AG09319 (cell line): ENCODE measurements at regions not wholly inside any gene's neighbourhood (a gene's known extent, or its start where the extent isn't known, plus 50 kb on each side); places are given as distances from the start of the nearest gene placed in this dataset.
A peak's percentile ranks its signal among the peaks of the same experiment; 100 is the strongest.

Experiments used
- DNase-seq: peaks from one replicate; pipeline ENCODE4 v3.0.0-alpha.2; 2010; ENCODE audit warnings: low read depth; ENCODE audit errors: extremely low read depth
- TF ChIP-seq, protein P1 (sequence below): IDR thresholded peaks from 2 replicates; pipeline ENCODE4 v1.5.1; 2011; ENCODE audit warnings: low read depth, mild to moderate bottlenecking, inconsistent platforms, low read length, moderate library complexity

DNA sequence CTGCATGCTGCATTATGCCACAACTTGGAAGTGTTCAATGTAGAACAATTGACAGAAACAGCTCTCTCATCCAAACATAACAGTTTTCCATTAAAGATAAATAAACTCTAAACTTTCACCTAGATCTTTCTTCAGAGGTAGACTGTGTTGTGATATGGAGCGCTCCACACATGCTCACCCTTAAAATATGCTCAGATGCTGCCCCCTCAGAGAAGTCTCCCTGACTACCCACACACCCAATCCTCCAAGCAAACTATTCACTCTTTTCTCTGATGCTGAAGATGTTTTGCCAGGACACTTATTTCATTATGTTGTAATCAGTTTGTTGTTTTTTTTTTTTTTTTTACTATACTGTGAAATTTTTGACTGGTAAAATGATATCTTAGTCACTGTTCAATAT is 206.6 kb upstream of the RASA1 start:
- DNase-seq = no peak
- TF ChIP-seq, protein P1, sequence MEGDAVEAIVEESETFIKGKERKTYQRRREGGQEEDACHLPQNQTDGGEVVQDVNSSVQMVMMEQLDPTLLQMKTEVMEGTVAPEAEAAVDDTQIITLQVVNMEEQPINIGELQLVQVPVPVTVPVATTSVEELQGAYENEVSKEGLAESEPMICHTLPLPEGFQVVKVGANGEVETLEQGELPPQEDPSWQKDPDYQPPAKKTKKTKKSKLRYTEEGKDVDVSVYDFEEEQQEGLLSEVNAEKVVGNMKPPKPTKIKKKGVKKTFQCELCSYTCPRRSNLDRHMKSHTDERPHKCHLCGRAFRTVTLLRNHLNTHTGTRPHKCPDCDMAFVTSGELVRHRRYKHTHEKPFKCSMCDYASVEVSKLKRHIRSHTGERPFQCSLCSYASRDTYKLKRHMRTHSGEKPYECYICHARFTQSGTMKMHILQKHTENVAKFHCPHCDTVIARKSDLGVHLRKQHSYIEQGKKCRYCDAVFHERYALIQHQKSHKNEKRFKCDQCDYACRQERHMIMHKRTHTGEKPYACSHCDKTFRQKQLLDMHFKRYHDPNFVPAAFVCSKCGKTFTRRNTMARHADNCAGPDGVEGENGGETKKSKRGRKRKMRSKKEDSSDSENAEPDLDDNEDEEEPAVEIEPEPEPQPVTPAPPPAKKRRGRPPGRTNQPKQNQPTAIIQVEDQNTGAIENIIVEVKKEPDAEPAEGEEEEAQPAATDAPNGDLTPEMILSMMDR = no peak

DNA sequence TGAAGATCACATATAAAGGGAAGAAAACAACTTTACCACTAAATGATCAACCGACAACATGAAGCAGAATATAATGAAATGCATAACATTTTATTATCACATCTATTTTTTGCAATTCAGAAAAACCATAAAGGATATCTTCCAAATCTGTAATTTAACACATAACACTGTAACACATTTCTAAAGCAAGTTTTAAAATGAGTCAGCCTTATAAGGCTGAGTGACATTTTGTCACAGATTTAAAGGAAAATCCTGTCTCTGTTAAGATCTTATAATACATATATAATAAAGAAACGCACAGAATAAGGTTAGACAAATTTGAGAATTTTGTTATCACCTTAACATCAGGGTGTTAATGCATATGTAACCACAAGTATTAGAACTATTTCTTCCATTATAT is 198.4 kb upstream of the RASA1 start:
- DNase-seq = no peak
- TF ChIP-seq, protein P1 = no peak

DNA sequence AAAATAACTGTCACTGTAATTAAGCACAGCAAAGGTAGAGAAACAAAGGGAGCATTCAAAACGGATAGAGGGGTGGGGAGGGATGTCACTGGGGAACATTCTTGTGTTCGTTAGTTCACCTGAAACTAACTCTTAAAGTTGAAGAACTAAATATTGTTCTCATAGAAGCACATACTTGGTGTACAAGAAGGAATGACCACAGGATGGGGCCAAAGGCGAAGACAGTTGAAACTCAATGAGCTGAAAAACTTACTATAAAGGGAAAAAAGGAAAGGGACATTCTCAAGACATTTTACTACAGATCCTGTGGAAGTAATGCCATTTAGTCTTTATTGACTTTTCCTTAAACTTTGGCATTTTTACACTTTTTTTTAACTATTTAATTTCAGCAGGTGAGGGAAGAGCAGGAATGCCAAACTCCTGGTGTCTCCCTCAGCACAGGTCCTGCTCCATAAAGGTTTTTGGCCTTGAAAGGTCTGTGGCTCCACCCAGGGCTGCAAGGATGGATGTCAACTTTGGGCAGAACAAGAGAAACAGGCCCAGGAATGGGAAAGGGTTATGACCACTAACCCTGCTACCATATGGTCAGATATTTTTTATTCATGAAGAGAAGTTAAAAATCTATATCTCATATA is 197.6 kb upstream of the RASA1 start:
- DNase-seq = peak; percentile 45
- TF ChIP-seq, protein P1 = peak; percentile 71

DNA sequence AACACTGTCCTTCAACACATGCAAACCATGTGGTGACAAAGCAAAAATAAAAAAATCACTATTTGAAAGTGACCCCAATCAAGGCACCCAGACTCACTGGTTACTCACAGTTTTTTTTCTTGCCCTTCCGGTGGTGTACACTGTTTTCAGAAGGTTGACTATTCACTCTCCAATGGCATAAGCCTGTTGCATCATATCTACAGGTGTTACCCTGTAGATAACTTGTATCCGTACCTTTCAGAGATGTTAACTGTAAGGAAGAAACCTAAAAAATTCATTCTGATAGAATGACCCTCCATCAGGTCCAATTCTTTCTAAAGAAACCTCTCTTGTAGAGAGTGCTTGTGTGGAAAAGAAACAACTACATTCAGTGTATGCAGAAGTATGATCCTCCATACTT is 193.6 kb upstream of the RASA1 start:
- TF ChIP-seq, protein P1 = no peak
- no peak for DNase-seq

DNA sequence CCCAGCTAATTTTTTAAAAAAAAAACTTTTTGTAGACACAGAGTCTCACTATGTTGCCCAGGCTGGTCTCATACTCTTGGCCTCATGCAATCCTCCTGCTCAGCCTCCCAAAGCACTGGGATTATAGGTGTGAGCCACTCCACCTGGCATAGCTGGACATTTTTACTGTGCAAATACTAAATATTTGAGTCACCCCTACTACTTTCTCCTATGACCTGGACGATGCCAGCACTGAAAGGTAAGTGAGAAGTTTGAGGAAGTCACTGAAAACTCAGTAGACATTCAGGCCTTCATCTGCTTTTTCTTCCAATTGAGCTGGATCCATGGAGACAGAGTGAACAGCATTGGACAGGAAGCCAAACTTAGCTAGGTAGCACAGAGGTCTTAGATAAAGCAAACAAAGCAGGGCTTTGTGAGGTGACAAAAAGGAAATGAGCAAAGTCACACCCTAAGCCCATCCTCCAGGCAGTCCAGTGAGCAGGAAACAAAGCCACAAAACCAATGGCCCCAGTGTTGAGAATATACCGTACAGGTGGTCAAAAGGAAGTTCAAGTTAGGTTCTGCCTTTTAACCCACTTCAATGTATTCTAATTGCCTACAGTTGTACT is 192.6 kb upstream of the RASA1 start:
- TF ChIP-seq, protein P1 = no peak
- no peak for DNase-seq

DNA sequence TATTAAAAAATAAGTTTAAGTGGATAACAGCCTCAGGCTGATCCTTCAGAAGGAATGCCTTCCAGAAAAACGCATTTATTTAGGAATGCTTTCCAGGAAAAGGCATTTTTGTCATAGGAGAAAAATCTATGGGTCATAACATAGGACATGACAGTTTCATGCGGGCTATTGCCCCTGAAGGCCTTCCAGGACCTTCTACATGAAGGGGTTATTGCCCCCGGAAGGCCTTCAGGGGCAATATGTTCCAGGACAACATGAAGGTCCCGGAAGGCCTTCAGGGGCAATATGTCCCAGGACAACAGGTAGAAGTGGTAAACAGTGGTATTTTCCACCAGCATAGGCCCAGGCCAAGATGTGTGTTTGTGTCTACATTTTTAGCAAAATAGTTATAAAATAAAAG is 191.3 kb upstream of the RASA1 start:
- TF ChIP-seq, protein P1 = no peak
- no peak for DNase-seq

DNA sequence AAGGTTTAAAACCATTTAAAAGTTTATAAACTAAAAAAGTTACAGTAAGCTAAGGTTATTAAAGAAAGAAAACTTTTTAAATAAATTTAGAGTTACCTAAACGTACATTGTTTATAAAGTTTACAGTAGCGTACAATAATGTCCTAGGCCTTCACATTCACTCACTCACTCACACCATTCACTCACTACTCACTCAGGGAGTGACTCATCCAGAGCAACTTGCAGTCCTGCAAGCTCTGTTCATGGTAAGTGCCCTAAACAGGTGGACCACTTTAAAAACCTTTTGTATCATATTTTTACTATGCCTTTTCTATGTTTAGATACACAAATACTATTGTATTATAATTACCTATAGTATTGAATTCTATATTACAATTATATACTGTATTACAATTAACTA is 190.8 kb upstream of the RASA1 start:
- DNase-seq = no peak
- TF ChIP-seq, protein P1 = no peak
